ENCODE measurements at regions not wholly inside any gene's neighbourhood (a gene's known extent, or its start where the extent isn't known, plus 50 kb on each side); places are given as distances from the start of the nearest gene placed in this dataset.

DNA sequence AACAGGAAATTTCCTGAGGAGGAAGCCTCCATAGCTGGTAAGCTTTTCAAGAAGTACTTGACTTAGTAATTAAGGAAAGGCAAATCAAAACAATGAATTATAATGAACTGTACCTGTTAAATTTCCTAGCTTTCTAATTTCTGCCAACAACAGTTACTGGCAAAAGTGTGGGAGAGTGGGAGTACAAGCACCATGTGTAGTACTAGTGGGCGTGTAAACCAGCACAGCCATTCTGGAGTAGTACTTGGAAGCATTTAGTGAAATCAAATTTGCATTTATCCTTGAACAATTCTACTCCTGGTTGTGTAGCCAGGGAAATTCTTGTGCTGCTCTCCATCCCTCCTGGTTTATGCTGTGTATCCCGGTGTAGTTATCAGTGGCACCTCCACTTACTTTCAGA is 190.8 kb downstream of the PRDM2 start:
- Histone ChIP-seq H3K9me3 (no peaks in the 10 kb centered on the region), H3K4me1 (peaks cover 16% of the 10 kb centered on the region), H3K27me3 (peaks cover 53% of the 10 kb centered on the region), H3K36me3 (no peaks in the 10 kb centered on the region), H3K27ac (no peak overlapping the region), H3K4me3 (no peak overlapping the region)
- WGBS: 83% methylated on average over 2 of the region's 2 CpGs
- TF ChIP-seq POLR2A (IDR thresholded peaks at IDR 0.05) (no peak), EP300 (IDR thresholded peaks at IDR 0.05) (no peak), POLR2AphosphoS5 (IDR thresholded peaks at IDR 0.05) (no peak)
- TF ChIP-seq, protein P1, sequence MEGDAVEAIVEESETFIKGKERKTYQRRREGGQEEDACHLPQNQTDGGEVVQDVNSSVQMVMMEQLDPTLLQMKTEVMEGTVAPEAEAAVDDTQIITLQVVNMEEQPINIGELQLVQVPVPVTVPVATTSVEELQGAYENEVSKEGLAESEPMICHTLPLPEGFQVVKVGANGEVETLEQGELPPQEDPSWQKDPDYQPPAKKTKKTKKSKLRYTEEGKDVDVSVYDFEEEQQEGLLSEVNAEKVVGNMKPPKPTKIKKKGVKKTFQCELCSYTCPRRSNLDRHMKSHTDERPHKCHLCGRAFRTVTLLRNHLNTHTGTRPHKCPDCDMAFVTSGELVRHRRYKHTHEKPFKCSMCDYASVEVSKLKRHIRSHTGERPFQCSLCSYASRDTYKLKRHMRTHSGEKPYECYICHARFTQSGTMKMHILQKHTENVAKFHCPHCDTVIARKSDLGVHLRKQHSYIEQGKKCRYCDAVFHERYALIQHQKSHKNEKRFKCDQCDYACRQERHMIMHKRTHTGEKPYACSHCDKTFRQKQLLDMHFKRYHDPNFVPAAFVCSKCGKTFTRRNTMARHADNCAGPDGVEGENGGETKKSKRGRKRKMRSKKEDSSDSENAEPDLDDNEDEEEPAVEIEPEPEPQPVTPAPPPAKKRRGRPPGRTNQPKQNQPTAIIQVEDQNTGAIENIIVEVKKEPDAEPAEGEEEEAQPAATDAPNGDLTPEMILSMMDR (IDR thresholded peaks at IDR 0.05): no peak
- no peak for DNase-seq (ENCODE audit: low spot score in 2 of 2)

DNA sequence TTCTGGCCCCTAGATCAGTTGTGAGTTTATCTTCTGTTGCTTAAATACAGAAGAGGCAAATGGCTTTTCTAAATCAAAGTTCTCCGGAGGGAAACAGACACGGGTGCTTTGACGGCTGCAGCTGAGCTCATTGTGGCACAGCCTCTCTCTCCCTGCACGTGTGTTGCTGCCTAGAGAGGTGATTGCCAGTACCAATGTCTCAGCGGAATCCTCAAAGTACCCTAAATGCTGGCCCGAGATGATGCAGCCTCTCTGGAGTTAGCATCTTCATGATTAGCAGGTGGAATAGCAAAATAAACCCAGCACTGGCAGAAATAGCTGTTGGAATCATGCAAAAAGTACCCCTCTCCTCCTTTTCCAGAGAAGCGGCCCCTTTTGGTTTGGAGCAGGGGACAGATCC is 192.2 kb downstream of the PRDM2 start:
- no peak for TF ChIP-seq POLR2A (IDR thresholded peaks at IDR 0.05)
- TF ChIP-seq, protein P1 (IDR thresholded peaks at IDR 0.05): no peak
- H3K27me3 ChIP-seq: peaks cover 53% of the 10 kb centered on the region
- H3K4me3 ChIP-seq: peak overlapping the region; percentile 51
- 17% methylated on average over 7 of the region's 7 CpGs for WGBS
- no peak overlapping the region for H3K27ac ChIP-seq
- peaks cover 16% of the 10 kb centered on the region for H3K4me1 ChIP-seq
- no peak for DNase-seq (ENCODE audit: low spot score in 2 of 2)
- no peaks in the 10 kb centered on the region for H3K36me3 ChIP-seq
- H3K9me3 ChIP-seq: no peaks in the 10 kb centered on the region

DNA sequence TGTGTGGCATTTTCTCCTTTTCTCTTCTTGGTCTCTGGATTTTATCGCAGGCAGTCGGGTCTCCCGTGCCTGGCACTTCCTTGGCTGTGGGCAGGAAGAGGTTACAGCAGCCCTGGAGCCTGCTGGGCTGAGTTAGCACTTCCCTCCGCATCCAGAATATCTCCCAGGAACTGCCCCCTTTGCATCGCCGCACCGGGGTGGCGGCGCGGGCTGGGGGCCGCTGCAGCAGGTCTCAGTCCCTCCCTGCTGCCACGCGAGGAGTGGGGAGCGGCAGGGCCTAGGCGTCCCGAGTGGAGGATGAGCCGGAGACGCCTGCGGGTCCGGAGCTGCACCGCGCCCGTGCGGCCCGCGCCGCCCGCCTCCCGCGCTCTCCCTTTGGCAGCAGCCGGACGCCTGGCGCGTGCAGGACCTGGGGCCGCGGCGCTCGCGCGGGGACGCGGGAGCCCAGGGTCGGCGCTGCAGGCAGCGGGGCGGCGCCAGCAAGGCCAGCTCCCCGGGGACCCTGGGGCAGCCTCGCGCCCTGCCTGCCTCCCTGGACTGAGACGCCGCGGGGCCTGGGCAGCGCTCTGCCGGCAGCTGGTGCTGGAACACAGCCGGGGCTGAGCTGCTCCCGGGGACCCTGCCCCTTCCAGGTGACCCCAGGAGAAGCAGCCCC is 192.8 kb downstream of the PRDM2 start:
- TF ChIP-seq POLR2A (IDR thresholded peaks at IDR 0.05): no peak
- TF ChIP-seq POLR2AphosphoS5 (IDR thresholded peaks at IDR 0.05): no peak
- no peak for TF ChIP-seq EP300 (IDR thresholded peaks at IDR 0.05)
- TF ChIP-seq, protein P1 (IDR thresholded peaks at IDR 0.05): no peak
- no peak overlapping the region for H3K27ac ChIP-seq
- WGBS: 1% methylated on average over 12 of the region's 57 CpGs

DNA sequence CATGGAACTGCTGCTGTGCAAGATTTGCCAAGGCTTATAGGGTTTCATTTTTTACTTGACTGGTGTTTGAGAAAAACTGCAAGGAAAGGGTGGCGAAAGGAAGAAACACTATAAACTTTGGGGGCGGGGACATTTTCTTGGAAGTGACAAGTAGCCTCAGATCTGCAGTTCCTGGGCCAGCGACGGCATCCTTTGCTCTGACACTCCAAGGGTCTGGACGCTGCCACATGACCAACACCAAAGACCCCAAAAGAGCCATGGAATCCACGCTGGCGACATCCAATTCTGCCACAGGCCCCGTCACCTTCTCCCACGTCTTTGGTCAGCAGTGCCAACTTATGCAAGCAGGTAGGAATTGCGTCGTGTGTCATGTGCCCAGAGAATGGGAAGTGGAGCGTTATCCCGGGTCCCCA is 193.4 kb downstream of the PRDM2 start:
- TF ChIP-seq POLR2A (IDR thresholded peaks at IDR 0.05): no peak
- no peak for TF ChIP-seq POLR2AphosphoS5 (IDR thresholded peaks at IDR 0.05)
- TF ChIP-seq, protein P1 (IDR thresholded peaks at IDR 0.05): no peak
- TF ChIP-seq EP300 (IDR thresholded peaks at IDR 0.05): no peak
- Histone ChIP-seq H3K27ac (no peak overlapping the region), H3K4me3 (peak overlapping the region; percentile 51), H3K4me1 (peaks cover 16% of the 10 kb centered on the region), H3K36me3 (no peaks in the 10 kb centered on the region), H3K9me3 (no peaks in the 10 kb centered on the region), H3K27me3 (peaks cover 59% of the 10 kb centered on the region)
- DNase-seq (ENCODE audit: low spot score in 2 of 2): no peak
- 37% methylated on average over 10 of the region's 13 CpGs for WGBS

More for the DNA sequence above, 192.8 kb downstream of the PRDM2 start:
- H3K4me3 ChIP-seq: peak overlapping the region; percentile 51
- H3K4me1 ChIP-seq: peaks cover 16% of the 10 kb centered on the region
- no peaks in the 10 kb centered on the region for H3K36me3 ChIP-seq
- DNase-seq (ENCODE audit: low spot score in 2 of 2): no peak
- H3K27me3 ChIP-seq: peaks cover 55% of the 10 kb centered on the region
- no peaks in the 10 kb centered on the region for H3K9me3 ChIP-seq

DNA sequence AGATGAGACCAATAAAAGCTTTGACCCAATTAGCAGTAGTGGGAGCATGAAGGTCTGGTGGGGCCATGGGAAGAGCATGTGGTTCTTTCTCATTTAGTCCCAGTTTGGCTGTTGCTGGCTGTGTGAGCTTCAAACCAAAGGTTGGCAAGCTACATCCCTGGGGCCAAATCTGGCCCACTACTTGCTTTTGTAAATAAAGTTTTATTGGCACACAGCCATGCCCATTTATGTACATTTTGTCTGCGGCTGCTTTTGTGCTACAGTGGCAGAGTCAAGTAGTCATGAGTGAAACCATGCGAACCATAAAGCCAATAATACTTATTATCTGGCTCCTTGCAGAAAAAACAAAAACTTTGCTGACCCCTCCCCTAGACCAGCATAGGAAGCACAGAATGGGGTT is 196.9 kb downstream of the PRDM2 start:
- Histone ChIP-seq H3K36me3 (no peaks in the 10 kb centered on the region), H3K27ac (no peak overlapping the region), H3K4me3 (no peak overlapping the region), H3K9me3 (no peaks in the 10 kb centered on the region), H3K27me3 (peaks cover 33% of the 10 kb centered on the region), H3K4me1 (peaks cover 16% of the 10 kb centered on the region)
- WGBS: 67% methylated on average over 2 of the region's 2 CpGs
- no peak for DNase-seq (ENCODE audit: low spot score in 2 of 2)
- TF ChIP-seq, protein P1 (IDR thresholded peaks at IDR 0.05): no peak
- TF ChIP-seq EP300 (IDR thresholded peaks at IDR 0.05) (no peak), POLR2AphosphoS5 (IDR thresholded peaks at IDR 0.05) (no peak), POLR2A (IDR thresholded peaks at IDR 0.05) (no peak)
